Gastroesophageal sphincter (tissue), 4 donors: ENCODE measurements at regions not wholly inside any gene's neighbourhood (a gene's known extent, or its start where the extent isn't known, plus 50 kb on each side); places are given as distances from the start of the nearest gene placed in this dataset.

Experiments used
- ATAC-seq: fragments of 150-250 bp; one replicate; pipeline ENCODE4 v1.9.1; 2016; ENCODE audit warnings: mild to moderate bottlenecking, moderate library complexity
- H3K27ac ChIP-seq, 4 donors: fragments of 200-600 bp; sonication (generic) in 3 of 4; 1 replicate in 3 of 4; 2 replicates in 1 of 4; pipeline ENCODE4 v1.5.1; 2016 to 2019
- H3K27me3 ChIP-seq: fragments of 200-600 bp; sonication (generic); one replicate; pipeline ENCODE4 v1.5.1; 2019
- H3K36me3 ChIP-seq, 2 donors: fragments of 200-600 bp; sonication (generic); one replicate each; pipeline ENCODE4 v1.5.1; 2019; ENCODE audit warnings: control low read depth in 1 of 2
- H3K4me1 ChIP-seq, 3 donors: fragments of 200-600 bp; sonication (generic); 1 replicate in 2 of 3; 2 replicates in 1 of 3; pipeline ENCODE4 v1.5.1; 2016 to 2019; ENCODE audit warnings: control low read depth in 2 of 3
- H3K4me3 ChIP-seq, 2 donors: fragments of 200-600 bp; sonication (generic); one replicate each; pipeline ENCODE4 v1.5.1; 2019; ENCODE audit warnings: mild to moderate bottlenecking in 1 of 2, moderate library complexity in 1 of 2
- H3K9me3 ChIP-seq, 3 donors: fragments of 200-600 bp; sonication (generic); one replicate each; pipeline ENCODE4 v1.5.1; 2017 to 2019; ENCODE audit warnings: control low read depth in 2 of 3
- CTCF ChIP-seq, 4 experiments: fragments of 200-600 bp in 2 of 4; fragments of 450-650 bp in 2 of 4; sonication (generic) in 1 of 4; IDR thresholded peaks; one replicate each; pipeline ENCODE4 v1.5.1; 2017 to 2019; ENCODE audit warnings: antibody characterized with exemption in 4 of 4, mild to moderate bottlenecking in 2 of 4, moderate library complexity in 2 of 4
- EP300 ChIP-seq: sonication (generic); formaldehyde crosslinking; IDR thresholded peaks from one replicate; pipeline ENCODE4 v1.6.1; 2017; ENCODE audit warnings: antibody characterized with exemption, mild to moderate bottlenecking
- POLR2A ChIP-seq, 2 donors: fragments of 450-650 bp; IDR thresholded peaks; one replicate each; pipeline ENCODE4 v1.6.1; 2017; ENCODE audit warnings: antibody characterized with exemption in 2 of 2, mild to moderate bottlenecking in 2 of 2, moderate library complexity in 1 of 2
- POLR2AphosphoS5 ChIP-seq: sonication (generic); formaldehyde crosslinking; IDR thresholded peaks from one replicate; pipeline ENCODE4 v1.6.1; 2017; ENCODE audit warnings: antibody characterized with exemption
- WGBS, 2 donors: methylation state at CpG; one replicate each; pipeline ENCODE4 v1.1.5; 2018; ENCODE audit warnings: low coverage in 1 of 2; 5-methylcytosine and 5-hydroxymethylcytosine counted together

- H3K27ac ChIP-seq: no peak overlapping the region
- TF ChIP-seq POLR2AphosphoS5: no peak
- TF ChIP-seq POLR2A (IDR thresholded peaks at IDR 0.05): no peak
- TF ChIP-seq EP300: no peak
- no peak for TF ChIP-seq CTCF (IDR thresholded peaks at IDR 0.05)
- H3K4me3 ChIP-seq: no peak overlapping the region
- H3K36me3 ChIP-seq: no peaks in the 10 kb centered on the region
- no peak for ATAC-seq
- H3K9me3 ChIP-seq: no peaks in the 10 kb centered on the region
- H3K27me3 ChIP-seq: peaks cover 7% of the 10 kb centered on the region
- no peaks in the 10 kb centered on the region for H3K4me1 ChIP-seq
- 32 to 35% methylated on average over 6 of the region's 7 CpGs for WGBS, 2 donors
Measured at GRCh38 chr16:73347500-73348375, 299.8 kb upstream of the ZFHX3 start.

- no peaks in the 10 kb centered on the region for H3K36me3 ChIP-seq
- no peaks in the 10 kb centered on the region for H3K27me3 ChIP-seq
- no peak overlapping the region for H3K27ac ChIP-seq
- H3K4me3 ChIP-seq: no peak overlapping the region
- no peaks in the 10 kb centered on the region for H3K9me3 ChIP-seq
- no peak for TF ChIP-seq POLR2A (IDR thresholded peaks at IDR 0.05)
- no peak for TF ChIP-seq EP300
- no peak for TF ChIP-seq POLR2AphosphoS5
- no peak for TF ChIP-seq CTCF (IDR thresholded peaks at IDR 0.05)
- WGBS, 2 donors: 50 to 68% methylated on average over 4 of the region's 6 CpGs
- no peak for ATAC-seq
- no peaks in the 10 kb centered on the region for H3K4me1 ChIP-seq
Measured at GRCh38 chr16:73339821-73340220, 291.9 kb upstream of the ZFHX3 start.

GRCh38 chr16:73337373-73338296, 289.7 kb upstream of the ZFHX3 start:
- TF ChIP-seq POLR2A (IDR thresholded peaks at IDR 0.05) (no peak), POLR2AphosphoS5 (no peak), CTCF (IDR thresholded peaks at IDR 0.05) (no peak), EP300 (no peak)
- Histone ChIP-seq H3K36me3 (no peaks in the 10 kb centered on the region), H3K27ac (no peak overlapping the region), H3K4me3 (no peak overlapping the region), H3K27me3 (no peaks in the 10 kb centered on the region), H3K4me1 (no peaks in the 10 kb centered on the region), H3K9me3 (no peaks in the 10 kb centered on the region)
- ATAC-seq: no peak
- 78 to 89% methylated on average over 9 to 11 of the region's 11 CpGs for WGBS, 2 donors

GRCh38 chr16:73329358-73330286, 281.7 kb upstream of the ZFHX3 start:
- Histone ChIP-seq H3K36me3 (no peaks in the 10 kb centered on the region), H3K9me3 (no peaks in the 10 kb centered on the region), H3K27me3 (peaks cover 24% of the 10 kb centered on the region), H3K27ac (no peak overlapping the region), H3K4me1 (no peaks in the 10 kb centered on the region), H3K4me3 (no peak overlapping the region)
- whole genome bisulfite sequencing, 2 donors: 64 to 70% methylated on average over 7 to 15 of the region's 16 CpGs
- TF ChIP-seq POLR2AphosphoS5: no peak
- no peak for TF ChIP-seq POLR2A (IDR thresholded peaks at IDR 0.05)
- TF ChIP-seq CTCF (IDR thresholded peaks at IDR 0.05): no peak
- TF ChIP-seq EP300: no peak
- no peak for ATAC-seq
